CD4-positive, alpha-beta T cell treated with Interleukin-1 beta for 1 hour (primary cell): ENCODE measurements at regions not wholly inside any gene's neighbourhood (a gene's known extent, or its start where the extent isn't known, plus 50 kb on each side); places are given as distances from the start of the nearest gene placed in this dataset.
"Not testable (repeated sequence)": the region's sequence is repeated elsewhere in the genome, so short reads cannot be mapped to it uniquely, and the experiment has no call there.

ENCODE experiments used
- DNase-seq, 2 donors: peaks; one replicate each; pipeline ENCODE4 v3.0.0-alpha.2; 2020 to 2022

GRCh38 chr16:61421111-61421510, 615.1 kb downstream of the CDH8 start:
- DNase-seq: no peak

GRCh38 chr16:61419791-61420190, 616.4 kb downstream of the CDH8 start:
- no peak for DNase-seq

GRCh38 chr16:61418802-61419201, 617.4 kb downstream of the CDH8 start:
- not testable (repeated sequence) for DNase-seq

- DNase-seq: no peak
Observed at GRCh38 chr16:61415126-61415525, 621.1 kb downstream of the CDH8 start.

- DNase-seq: no peak
Observed at GRCh38 chr16:61413021-61413420, 623.2 kb downstream of the CDH8 start.

GRCh38 chr16:61412562-61412961, 623.7 kb downstream of the CDH8 start:
- DNase-seq: no peak

- DNase-seq: no peak
Observed at GRCh38 chr16:61409604-61410003, 626.6 kb downstream of the CDH8 start.

GRCh38 chr16:61403386-61403785, 632.9 kb downstream of the CDH8 start:
- no peak for DNase-seq

- DNase-seq: no peak
Observed at GRCh38 chr16:61391896-61392295, 644.3 kb downstream of the CDH8 start.

GRCh38 chr16:61390965-61391637, 645.1 kb downstream of the CDH8 start:
- DNase-seq: no peak

GRCh38 chr16:61385392-61386071, 650.7 kb downstream of the CDH8 start:
- no peak for DNase-seq

- DNase-seq: no peak
Observed at GRCh38 chr16:61382435-61382834, 653.8 kb downstream of the CDH8 start.

GRCh38 chr16:61379311-61379710, 656.9 kb downstream of the CDH8 start:
- DNase-seq: no peak

GRCh38 chr16:61374071-61374470, 662.2 kb downstream of the CDH8 start:
- DNase-seq: no peak

GRCh38 chr16:61371881-61372280, 664.4 kb downstream of the CDH8 start:
- no peak for DNase-seq

- no peak for DNase-seq
Observed at GRCh38 chr16:61371388-61371787, 664.9 kb downstream of the CDH8 start.

GRCh38 chr16:61370564-61370963, 665.7 kb downstream of the CDH8 start:
- no peak for DNase-seq

GRCh38 chr16:61366006-61366405, 670.2 kb downstream of the CDH8 start:
- DNase-seq: no peak

- no peak for DNase-seq
Observed at GRCh38 chr16:61364990-61365389, 671.2 kb downstream of the CDH8 start.

GRCh38 chr16:61362585-61362984, 673.7 kb downstream of the CDH8 start:
- DNase-seq: no peak

- no peak for DNase-seq
Observed at GRCh38 chr16:61344791-61345190, 691.4 kb downstream of the CDH8 start.

- no peak for DNase-seq
Observed at GRCh38 chr16:61332461-61332860, 703.8 kb downstream of the CDH8 start.

GRCh38 chr16:61324044-61324443, 712.2 kb downstream of the CDH8 start:
- DNase-seq: no peak

- DNase-seq: no peak
Observed at GRCh38 chr16:61323456-61323855, 712.8 kb downstream of the CDH8 start.

- DNase-seq: no peak
Observed at GRCh38 chr16:61320791-61321190, 715.4 kb downstream of the CDH8 start.
